ENCODE measurements at regions not wholly inside any gene's neighbourhood (a gene's known extent, or its start where the extent isn't known, plus 50 kb on each side); places are given as distances from the start of the nearest gene placed in this dataset.

GRCh38 chr4:182103614-182104319, 139.4 kb upstream of the TENM3 start:
- no peak for DNase-seq (ENCODE audit: low spot score in 2 of 2)
- H3K4me3 ChIP-seq (ENCODE audit: low read depth, poor library complexity, severe bottlenecking), result no peak overlapping the region
- TF ChIP-seq POLR2A (IDR thresholded peaks at IDR 0.05) (no peak), CTCF (IDR thresholded peaks at IDR 0.05) (no peak)
- 79% methylated on average over 5 of the region's 5 CpGs for WGBS, 2 donors
- intact Hi-C loops (cut with DNase I; ENCODE audit: low total_unique reads), result no loop called here

- H3K4me3 ChIP-seq (ENCODE audit: low read depth, poor library complexity, severe bottlenecking), result no peak overlapping the region
- intact Hi-C loops (cut with DNase I; ENCODE audit: low total_unique reads), result no loop called here
- DNase-seq (ENCODE audit: low spot score in 2 of 2), result no peak
- TF ChIP-seq CTCF (IDR thresholded peaks at IDR 0.05) (no peak), POLR2A (IDR thresholded peaks at IDR 0.05) (no peak)
- 75 to 98% methylated on average over 7 of the region's 7 CpGs for WGBS, 2 donors
These were observed 137.8 kb upstream of the TENM3 start for GRCh38 chr4:182105416-182105815.

- 48 to 51% methylated on average over 8 of the region's 8 CpGs for WGBS, 2 donors
- DNase-seq (ENCODE audit: low spot score in 2 of 2), result no peak
- intact Hi-C loops (cut with DNase I; ENCODE audit: low total_unique reads), result no loop called here
- TF ChIP-seq CTCF (IDR thresholded peaks at IDR 0.05) (no peak), POLR2A (IDR thresholded peaks at IDR 0.05) (no peak)
- no peak overlapping the region for H3K4me3 ChIP-seq (ENCODE audit: low read depth, poor library complexity, severe bottlenecking)
These were observed 135.3 kb upstream of the TENM3 start for GRCh38 chr4:182107931-182108330.

GRCh38 chr4:182111586-182111985, 131.6 kb upstream of the TENM3 start:
- 92 to 95% methylated on average over 1 of the region's 1 CpG for WGBS, 2 donors
- no peak overlapping the region for H3K4me3 ChIP-seq (ENCODE audit: low read depth, poor library complexity, severe bottlenecking)
- TF ChIP-seq CTCF (IDR thresholded peaks at IDR 0.05) (no peak), POLR2A (IDR thresholded peaks at IDR 0.05) (no peak)
- no peak for DNase-seq (ENCODE audit: low spot score in 2 of 2)
- intact Hi-C loops (cut with DNase I; ENCODE audit: low total_unique reads), result no loop called here

- H3K4me3 ChIP-seq (ENCODE audit: low read depth, poor library complexity, severe bottlenecking), result no peak overlapping the region
- DNase-seq (ENCODE audit: low spot score in 2 of 2), result no peak
- intact Hi-C loops (cut with DNase I; ENCODE audit: low total_unique reads), result no loop called here
- TF ChIP-seq POLR2A (IDR thresholded peaks at IDR 0.05), result no peak
- no peak for TF ChIP-seq CTCF (IDR thresholded peaks at IDR 0.05)
These were observed 129.4 kb upstream of the TENM3 start for GRCh38 chr4:182113779-182114178.

- TF ChIP-seq POLR2A (IDR thresholded peaks at IDR 0.05), result no peak
- no peak for TF ChIP-seq CTCF (IDR thresholded peaks at IDR 0.05)
- H3K4me3 ChIP-seq (ENCODE audit: low read depth, poor library complexity, severe bottlenecking), result no peak overlapping the region
- 81 to 84% methylated on average over 7 of the region's 7 CpGs for WGBS, 2 donors
- DNase-seq (ENCODE audit: low spot score in 2 of 2), result no peak
- intact Hi-C loops (cut with DNase I; ENCODE audit: low total_unique reads), result no loop called here
These were observed 118.8 kb upstream of the TENM3 start for GRCh38 chr4:182124359-182124758.
